GM19395 (cell line): ENCODE measurements at regions not wholly inside any gene's neighbourhood (a gene's known extent, or its start where the extent isn't known, plus 50 kb on each side); places are given as distances from the start of the nearest gene placed in this dataset.
"Not testable (repeated sequence)": the region's sequence is repeated elsewhere in the genome, so short reads cannot be mapped to it uniquely, and the experiment has no call there.

Source experiments
- ATAC-seq: cut with Tn5 transposase; IDR thresholded peaks from one replicate; pipeline ENCODE4 v1.9.1; 2021; ENCODE audit warnings: mild to moderate bottlenecking, moderate library complexity; ENCODE audit not compliant: unreplicated experiment

DNA sequence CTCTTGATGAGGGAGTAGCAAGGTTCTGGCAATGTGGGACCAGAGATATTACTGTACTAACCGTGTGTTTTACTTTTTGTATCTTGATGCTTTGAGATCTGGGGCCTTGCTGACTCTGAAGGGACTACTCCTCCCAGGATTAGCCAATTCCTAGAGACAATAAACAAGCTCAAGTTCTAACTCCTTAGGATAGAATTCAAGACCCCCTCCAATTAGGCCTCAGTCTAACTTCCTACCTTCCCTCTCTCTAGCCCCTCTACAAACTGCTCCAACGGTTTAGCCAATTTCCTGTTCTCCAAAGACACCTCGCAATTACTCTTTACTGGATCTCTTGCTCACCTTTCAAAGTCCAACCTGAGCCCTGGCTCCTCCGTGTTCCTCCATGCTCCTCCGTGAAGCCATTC, 158.7 kb upstream of the JARID2 start:
- no peak for ATAC-seq

DNA sequence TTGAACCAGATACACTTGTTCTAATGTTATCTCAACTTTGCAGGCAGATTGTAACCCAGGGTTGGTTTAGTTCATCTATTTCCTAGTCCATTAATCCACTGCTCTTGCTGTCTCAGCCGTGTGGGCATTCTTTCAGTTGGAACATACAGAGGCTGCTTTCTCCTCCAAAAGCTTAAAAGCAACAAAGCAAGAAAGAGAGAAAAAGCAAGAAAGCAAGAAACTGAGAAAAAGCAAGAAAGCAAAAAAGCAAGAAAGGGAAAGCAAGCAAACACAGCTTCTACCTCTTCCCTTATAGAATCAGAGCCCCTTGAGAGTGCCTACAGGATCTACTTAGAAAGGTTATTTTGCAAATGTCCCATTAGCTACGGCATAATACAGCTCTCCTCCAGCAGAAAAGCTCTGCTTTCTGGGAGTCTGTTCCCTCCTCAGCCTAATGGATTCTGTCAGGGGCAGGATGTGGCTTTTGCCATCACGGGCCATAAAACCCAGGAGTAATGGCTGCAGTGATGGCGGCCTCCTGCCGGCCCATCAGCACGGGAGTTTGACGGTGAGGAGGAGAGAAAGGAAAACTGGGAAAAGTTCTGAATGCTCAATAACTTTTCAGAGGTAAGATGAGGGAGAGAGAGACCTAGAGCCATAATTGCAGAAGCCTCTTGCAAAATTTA, 156.8 kb upstream of the JARID2 start:
- no peak for ATAC-seq

DNA sequence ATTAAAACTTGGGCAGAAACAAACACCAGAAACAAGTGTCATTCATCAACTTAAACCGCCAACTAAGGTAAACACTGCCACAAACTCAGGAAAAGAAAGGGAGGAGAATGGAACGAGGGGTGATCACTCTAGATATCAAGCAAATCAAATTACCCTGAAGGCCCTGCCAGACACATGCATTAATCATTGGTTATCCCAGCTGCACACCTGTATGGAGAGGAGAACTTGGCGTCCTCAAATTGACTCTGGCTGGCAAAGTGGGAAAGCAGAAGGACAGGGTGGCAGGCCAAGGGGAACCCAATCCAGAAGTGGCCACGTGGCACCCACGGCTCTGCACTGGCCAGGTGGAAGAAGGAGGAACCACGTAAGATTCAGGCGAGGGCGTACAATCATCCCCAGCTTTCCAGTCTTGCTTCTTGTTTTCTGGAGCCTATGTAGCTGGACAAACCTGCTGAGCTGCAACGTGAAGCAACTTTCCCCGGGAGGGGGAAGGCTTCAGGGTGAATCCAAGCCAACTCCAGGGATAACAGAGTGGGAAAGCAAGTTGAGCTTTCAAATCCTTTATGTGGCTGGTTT, 156.2 kb upstream of the JARID2 start:
- no peak for ATAC-seq

- no peak for ATAC-seq
Measured at GRCh38 chr6:15090145-15090579, 155.7 kb upstream of the JARID2 start.

DNA sequence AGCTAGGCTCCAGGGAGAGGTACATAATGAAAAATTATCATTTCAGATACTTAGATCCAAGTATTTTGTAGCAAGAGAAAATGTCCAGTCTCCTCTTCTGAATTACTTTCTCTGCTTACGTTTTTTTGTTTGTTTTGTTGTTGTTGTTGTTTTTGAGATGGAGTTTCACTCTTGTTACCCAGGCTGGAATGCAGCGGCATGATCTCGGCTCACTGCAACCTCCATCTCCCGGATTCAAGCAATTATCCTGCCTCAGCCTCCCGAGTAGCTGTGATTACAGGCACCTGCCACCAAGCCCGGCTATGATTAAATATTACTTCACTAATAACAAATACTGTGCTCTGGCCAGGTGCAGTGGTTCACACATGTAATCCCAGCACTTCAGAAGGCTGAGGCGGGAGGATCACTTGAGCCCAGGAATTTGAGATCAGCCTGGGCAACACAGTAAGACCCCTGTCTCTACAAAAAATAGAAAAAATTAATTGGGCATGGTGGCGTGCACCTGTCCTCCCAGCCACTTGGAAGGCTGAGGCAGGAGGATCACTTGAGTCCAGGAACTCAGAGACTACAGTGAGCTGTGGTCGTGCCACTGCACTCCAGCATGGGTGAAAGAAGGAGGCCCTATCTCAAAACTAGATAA, 155.0 kb upstream of the JARID2 start:
- no peak for ATAC-seq

DNA sequence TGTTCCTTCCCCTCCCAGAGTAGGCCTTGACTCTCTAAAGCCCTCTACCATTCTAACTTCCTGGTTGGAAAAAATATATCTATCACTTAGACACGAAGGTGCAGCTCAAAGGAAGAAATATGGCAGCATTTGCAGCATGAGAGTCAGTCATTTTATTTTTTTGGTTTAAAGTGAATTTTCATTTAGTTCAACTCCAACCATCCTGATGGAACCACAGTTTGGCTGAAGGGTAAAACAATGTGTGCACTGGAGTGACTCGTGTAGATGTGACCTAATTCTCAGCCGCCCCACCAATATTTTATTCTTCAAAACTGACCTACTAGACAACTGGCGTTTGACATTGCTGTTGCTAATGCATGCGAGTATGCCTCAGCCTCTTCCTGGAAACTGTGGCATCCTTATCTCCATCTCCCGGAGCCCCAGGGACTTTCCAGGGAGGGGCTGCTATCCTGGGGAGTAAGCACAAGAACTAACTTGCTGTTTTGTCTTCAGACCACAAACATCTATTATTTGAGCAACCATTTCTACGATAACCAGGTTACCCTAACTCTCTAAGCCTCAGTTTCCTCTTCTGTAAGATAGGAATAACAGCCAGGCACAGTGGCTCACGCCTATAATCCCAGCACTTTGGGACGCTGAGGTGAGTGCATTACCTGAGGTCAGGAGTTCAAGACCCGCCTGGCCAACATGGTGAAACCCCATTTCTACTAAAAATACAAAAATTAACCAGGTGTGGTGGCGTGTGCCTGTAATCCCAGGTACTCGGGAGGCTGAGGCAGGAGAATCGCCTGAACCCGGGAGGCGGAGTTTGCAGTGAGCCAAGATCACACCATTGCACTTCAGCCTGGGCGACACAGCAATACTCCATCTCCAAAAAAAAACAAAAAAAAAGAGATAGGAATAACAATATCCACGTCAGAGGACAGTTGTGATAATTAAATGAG, 148.7 kb upstream of the JARID2 start:
- no peak for ATAC-seq

- no peak for ATAC-seq
Measured at GRCh38 chr6:15101130-15101529, 144.7 kb upstream of the JARID2 start.

GRCh38 chr6:15102241-15102640, 143.6 kb upstream of the JARID2 start:
- ATAC-seq = no peak

- no peak for ATAC-seq
Measured at GRCh38 chr6:15106958-15107643, 138.8 kb upstream of the JARID2 start.

DNA sequence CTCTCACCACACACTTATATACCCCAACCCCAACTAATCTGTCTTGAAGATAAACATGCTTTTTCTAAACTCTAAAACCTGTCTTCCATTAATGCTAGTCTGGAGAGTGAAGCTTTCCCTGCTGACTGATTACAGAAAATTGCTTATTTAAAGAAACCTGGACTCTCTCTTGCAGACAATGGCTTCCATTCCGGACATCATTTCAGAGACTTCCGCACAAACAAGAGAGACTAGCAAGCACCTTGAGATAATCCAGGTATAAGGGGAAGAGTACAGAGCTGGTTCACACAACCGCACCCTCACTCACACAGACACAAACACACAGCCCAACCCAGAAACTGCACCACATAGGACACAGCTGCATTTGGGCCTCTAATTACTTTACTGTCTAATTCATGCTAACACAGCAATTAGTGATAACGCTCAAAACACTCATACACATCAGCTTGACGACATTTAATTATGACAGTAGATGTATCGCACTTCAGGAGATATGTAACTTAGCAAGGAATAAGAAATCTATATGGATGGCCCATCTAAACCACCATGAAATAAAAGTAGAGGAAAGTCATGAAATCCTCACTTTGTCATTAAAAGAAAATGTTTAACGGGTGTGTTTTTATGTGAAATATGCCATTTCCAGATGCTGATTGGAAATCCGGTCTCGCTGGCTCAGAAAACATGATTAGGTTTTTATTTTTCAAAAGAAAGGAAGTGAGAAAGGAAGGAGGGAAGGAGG, 138.1 kb upstream of the JARID2 start:
- no peak for ATAC-seq

GRCh38 chr6:15108383-15108715, 137.5 kb upstream of the JARID2 start:
- ATAC-seq = no peak

DNA sequence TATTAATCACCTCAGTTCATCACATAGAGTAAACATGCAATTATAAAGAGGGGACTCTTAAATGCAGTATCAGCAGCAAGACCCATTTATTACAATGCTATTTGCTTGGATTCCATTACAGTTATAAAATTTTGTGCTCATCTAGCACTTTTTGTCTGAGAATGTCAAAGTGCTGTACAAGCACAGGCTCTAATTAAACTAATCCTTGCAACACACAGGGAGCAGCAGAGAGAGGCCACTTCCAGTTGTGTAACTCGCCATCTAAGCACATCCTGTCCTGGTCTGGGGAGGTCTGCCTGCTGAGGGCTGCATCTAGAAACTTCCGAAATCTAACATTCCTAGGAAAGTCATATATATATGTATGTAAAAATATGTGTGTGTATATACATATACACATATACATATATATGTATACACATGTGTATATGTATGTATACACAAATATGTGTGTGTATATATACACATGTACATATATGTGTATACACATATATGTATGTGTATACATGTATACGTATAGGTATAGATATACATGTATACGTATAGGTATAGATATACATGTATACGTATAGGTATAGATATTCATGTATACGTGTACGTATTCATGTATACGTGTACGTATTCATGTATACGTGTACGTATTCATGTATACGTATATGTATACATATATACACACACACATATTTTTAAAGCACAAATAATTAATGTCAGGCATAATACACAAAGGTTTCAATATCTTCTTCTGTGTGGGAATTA, 136.4 kb upstream of the JARID2 start:
- no peak for ATAC-seq

- ATAC-seq = no peak
Measured at GRCh38 chr6:15110726-15111354, 135.0 kb upstream of the JARID2 start.

DNA sequence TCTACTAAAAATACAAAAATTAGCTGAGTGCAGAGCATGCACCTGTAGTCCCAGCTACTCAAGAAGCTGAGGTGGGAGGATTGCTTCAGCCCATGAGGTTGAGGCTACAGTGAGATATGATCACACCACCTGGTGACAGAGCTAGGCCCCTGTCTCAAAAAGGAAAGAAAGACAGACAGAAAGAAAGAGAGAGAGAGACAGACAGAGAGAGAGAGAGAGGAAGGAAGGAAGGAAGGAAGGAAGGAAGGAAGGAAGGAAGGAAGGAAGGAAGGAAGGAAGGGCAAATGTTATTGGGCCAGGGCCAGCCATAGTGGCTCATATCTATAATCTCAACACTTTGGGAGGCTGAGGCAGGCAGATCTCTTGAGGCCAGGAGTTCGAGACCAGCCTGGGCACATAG, 134.3 kb upstream of the JARID2 start:
- not testable (repeated sequence) for ATAC-seq

DNA sequence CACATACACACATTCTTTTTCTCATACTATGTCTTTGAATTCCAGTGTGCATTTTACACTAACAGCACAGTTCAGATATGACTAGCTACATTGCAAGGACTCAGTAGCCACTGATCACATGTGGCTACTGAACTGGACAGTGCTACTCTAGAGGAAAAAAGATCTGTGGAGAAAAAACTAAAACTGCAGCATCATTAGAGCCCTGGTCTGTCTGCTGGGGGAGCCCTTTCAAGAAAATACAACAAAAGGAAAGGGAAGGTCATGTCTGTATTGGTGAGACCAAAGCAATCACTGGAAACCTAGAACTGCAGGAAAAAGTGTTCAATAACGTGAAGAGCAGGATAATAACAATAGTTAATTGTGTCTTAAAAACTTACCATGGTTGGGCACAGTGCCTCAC, 132.3 kb upstream of the JARID2 start:
- ATAC-seq = no peak

- no peak for ATAC-seq
Measured at GRCh38 chr6:15114061-15114460, 131.8 kb upstream of the JARID2 start.

- ATAC-seq = no peak
Measured at GRCh38 chr6:15116889-15117288, 129.0 kb upstream of the JARID2 start.

DNA sequence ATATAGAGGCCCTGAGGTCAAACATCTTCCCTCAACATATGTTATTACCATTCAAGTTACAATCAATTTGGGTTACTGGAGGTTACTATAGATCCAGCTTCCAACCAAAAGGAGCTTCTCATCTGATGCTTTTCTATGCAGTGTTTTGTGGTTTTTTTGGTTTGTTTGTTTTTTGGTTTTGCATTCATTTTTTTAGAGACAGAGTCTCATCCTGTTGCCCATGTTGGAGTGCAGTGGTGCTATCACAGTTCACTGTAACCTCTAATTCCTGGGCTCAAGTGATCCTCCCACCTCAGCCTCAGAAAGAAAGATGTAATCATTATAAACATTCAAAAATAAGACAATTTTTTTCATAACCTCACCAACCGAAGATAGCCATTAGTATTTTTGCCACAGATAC, 124.4 kb upstream of the JARID2 start:
- no peak for ATAC-seq

GRCh38 chr6:15121977-15122550, 123.8 kb upstream of the JARID2 start:
- no peak for ATAC-seq
